Fibroblast of the aortic adventitia (primary cell): ENCODE measurements at regions not wholly inside any gene's neighbourhood (a gene's known extent, or its start where the extent isn't known, plus 50 kb on each side); places are given as distances from the start of the nearest gene placed in this dataset.

Experiments used
- DNase-seq: peaks from one replicate; pipeline ENCODE4 v3.0.0-alpha.2; 2010; ENCODE audit warnings: low read depth
- H3K4me3 ChIP-seq: 2 replicates; pipeline ENCODE4 v1.5.1; 2011; ENCODE audit warnings: low read depth, mild to moderate bottlenecking, control low read depth, low read length, moderate library complexity
- CTCF ChIP-seq: IDR thresholded peaks from 2 replicates; pipeline ENCODE4 v1.5.1; 2011; ENCODE audit warnings: mild to moderate bottlenecking, low read length, control low read depth, inconsistent platforms; ENCODE audit not compliant: insufficient read depth

DNA sequence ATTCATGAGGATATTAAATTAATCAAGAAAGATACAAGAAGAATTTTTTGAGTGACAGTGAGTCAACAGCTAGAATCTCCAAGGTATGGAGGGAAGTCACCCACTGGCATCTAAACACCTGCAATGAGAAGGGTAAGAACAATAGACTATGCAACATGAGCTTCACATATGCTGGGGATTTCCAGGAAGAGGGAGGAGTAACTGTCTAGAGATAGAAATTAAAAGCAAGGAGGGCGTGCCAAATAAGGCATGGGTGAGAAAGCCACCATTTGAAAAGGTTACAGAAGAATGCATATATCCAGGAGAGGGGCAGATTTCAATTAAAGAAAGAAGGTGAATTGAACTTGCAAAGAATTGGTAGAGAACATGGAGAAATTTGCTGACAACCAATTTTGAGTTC, 365.7 kb downstream of the GPR37 start:
- no peak for TF ChIP-seq CTCF
- no peak overlapping the region for H3K4me3 ChIP-seq
- no peak for DNase-seq

- no peak for DNase-seq
- TF ChIP-seq CTCF = no peak
- no peak overlapping the region for H3K4me3 ChIP-seq
These were observed 366.2 kb upstream of the TMEM229A start for GRCh38 chr7:124398937-124399552.

- no peak for TF ChIP-seq CTCF
- H3K4me3 ChIP-seq = no peak overlapping the region
- no peak for DNase-seq
These were observed 364.3 kb upstream of the TMEM229A start for GRCh38 chr7:124397134-124397533.

DNA sequence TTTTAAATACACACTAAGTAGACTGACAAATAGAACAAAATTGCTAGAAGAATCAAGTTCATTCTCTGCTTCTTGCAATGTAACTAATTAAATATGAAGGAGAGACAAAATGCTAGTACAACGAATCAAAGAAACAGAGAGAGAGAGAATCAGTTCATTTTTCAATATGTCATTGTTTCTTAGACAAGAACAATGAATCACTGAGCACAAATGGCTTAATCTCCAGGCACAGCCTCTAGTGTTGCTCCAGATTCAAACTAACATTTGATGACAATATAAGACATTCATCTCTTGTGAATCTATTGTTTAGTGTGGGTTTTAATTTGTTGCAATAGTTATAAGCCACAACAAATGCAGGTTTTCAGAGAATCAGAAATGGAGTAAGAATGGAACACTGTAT, 357.4 kb upstream of the TMEM229A start:
- DNase-seq = no peak
- TF ChIP-seq CTCF = no peak
- no peak overlapping the region for H3K4me3 ChIP-seq

DNA sequence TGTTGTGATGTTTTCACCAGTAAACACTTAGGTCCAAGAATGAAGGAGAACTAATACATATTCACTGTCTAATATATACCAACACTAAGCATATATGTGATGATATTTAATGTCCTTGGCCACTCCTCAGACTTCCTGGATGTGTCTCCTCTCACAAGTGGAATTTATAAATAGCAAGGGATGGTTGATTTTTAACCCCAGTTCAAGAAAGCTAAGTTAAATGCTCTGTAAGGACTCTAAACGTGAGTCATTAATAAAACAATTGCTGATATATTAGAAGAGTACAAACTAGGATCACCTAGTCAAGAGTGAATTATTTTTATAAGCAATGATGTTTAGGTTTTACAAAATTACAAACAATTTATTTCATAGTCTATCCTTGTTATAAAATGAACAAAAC, 355.9 kb upstream of the TMEM229A start:
- no peak for TF ChIP-seq CTCF
- DNase-seq = no peak
- no peak overlapping the region for H3K4me3 ChIP-seq

DNA sequence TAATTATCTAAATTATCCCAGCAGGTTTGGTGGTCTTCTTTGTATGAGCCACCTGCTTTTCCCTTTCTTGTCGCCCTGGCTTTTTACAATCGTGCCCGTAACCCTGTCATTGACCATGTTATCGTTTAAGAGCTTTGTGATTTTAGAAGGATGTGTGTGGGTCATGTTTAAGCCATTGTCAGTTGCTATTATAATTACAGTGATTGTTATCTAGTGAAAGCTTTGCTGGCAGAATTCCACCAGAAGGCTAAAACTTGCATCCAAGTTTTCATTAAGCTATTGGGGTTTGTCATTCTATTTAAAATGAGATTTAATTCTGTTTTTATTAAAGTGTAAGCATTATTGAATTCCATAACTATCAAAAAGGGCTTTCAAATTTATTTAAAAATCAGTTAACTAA, 354.2 kb upstream of the TMEM229A start:
- H3K4me3 ChIP-seq = no peak overlapping the region
- DNase-seq = no peak
- no peak for TF ChIP-seq CTCF

DNA sequence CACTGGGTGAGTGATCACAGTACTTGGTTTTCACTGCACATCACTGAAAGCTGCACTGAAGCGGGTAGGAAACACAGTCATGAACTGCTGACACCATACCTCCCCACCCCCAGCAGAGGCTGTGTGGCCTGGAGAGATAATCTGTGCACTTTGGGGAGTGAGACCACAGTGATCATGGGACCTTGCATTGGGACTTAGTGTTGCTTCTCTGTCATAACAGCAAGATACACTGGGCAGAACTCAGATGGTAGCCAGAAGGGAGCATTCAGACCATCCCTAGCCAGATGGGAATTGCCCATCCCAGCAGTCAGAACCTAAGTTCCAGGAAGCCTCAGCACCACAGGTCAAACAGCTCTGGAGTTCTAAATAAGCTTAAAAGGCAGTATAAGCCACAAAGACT, 346.4 kb upstream of the TMEM229A start:
- TF ChIP-seq CTCF = no peak
- no peak overlapping the region for H3K4me3 ChIP-seq
- DNase-seq = no peak
